ENCODE measurements at regions not wholly inside any gene's neighbourhood (a gene's known extent, or its start where the extent isn't known, plus 50 kb on each side); places are given as distances from the start of the nearest gene placed in this dataset.
"Not testable (repeated sequence)": the region's sequence is repeated elsewhere in the genome, so short reads cannot be mapped to it uniquely, and the experiment has no call there.

DNA sequence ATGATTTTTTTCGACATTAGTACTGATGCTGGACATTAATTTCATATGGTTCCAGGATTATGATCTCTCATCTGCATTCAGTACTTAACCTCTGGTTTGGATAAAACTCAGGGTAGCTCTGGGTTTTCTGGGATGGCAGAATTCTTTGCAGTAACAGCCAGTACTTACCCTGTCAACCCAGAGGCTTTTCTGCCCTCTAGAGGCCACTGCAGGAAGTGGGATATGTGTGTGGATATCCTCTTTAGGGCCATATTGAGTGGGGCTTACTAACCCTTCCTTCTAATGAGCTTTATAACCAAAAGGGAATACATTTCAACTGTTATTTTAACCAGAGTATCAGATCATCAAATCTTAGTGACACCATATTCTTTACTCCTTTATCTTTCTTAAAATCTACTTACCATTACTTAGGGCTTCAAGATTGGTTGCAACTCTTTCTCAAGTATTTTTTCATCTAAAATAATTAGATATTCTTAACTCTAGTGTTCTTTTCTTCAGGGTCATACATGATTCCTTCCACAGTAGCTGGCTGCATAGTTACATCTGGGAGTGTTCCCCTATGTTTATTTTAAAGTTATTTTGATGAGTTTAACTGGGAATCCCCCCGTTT, 488.0 kb upstream of the STXBP6 start:
- DNase-seq = no peak

DNA sequence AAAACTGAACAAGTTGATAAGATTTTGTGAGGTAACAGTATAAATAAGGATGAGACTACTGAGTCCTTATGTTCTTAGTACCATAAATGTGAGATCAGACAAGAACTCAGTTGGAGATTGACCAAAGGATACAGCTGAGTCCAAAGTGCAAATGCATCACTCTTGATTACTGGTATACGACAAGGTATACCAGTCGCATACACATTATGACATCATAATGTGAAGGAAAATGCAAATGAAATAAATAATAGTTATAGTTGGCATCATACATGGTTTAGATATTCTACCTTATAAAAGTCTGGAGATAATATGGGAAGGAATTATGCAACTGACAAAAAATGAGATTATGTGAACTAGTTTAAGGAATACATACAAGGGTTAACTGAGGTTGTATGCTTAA, 476.3 kb upstream of the STXBP6 start:
- no peak for DNase-seq

DNA sequence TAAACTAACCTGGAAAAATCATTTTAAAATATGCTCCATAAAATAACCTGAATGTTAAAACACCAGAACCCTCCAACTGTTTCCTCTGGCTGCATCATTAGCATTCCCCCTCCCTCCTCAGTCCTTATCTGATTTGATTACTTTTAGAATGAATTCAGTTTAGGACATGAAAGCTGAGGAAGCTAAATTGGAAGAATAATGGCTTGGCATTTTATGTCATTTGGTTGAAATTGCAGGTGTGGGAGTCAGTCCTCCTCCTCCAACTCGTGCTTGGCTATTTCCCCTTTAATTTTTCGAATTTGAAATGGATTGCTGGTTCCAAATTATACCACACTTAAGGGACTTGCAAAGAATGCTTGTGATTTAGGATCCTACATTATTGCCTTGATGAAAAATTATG, 473.0 kb upstream of the STXBP6 start:
- DNase-seq = no peak

DNA sequence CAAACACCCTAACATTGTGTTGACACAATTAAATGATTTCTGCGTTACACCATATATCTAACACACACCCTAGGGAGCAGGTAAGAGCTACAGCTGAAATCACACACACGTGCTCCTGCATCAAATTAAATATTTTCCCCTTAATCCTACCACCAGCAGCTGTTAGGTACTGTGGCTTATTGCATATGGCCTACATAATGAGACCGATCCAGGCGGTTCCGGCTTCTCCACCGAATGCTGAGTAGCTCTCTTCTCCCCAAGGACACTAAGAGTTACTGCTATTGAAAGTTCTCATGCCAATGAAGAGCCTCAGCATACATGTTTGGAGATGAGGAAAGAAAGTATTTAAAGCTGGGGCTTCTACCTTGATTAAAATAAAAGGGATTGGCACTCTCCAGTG, 472.2 kb upstream of the STXBP6 start:
- DNase-seq = no peak

DNA sequence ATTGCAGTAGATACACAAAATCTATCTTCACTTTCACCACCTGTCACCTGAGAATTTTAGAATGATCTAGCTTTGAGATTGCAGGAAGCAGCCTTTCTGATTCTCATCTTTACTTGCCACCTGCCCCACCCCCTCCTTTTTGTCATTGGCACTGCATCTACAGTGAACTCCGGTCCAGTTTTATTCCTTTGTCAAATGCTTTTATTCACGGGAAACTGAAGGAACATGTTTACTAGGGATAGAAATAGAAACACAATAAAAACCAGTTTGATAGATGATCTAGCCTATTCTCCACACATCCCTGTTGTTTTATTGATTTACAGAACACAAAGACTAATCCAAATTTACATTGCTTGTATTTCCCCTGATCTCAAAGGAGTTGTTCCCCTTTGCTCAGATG, 471.7 kb upstream of the STXBP6 start:
- no peak for DNase-seq

DNA sequence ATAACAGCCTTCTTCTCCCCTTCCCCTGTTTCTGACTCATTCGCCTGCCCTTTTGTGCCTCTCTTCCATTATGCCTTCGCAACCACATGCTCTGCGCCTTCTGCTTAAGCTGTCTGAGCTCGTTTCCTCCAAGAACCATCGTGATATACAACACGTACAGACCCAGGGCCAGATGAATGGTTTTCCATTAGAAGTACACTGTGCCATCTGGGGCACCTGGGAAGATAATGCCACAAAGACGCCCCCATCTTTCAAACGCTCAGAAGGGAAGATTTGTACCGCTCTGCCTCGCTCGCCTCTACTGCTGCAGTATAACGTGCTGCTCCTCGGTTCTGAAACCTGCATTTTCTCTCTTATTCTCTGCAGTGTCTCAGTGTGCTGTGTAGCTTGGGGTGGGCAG, 470.9 kb upstream of the STXBP6 start:
- DNase-seq = no peak

DNA sequence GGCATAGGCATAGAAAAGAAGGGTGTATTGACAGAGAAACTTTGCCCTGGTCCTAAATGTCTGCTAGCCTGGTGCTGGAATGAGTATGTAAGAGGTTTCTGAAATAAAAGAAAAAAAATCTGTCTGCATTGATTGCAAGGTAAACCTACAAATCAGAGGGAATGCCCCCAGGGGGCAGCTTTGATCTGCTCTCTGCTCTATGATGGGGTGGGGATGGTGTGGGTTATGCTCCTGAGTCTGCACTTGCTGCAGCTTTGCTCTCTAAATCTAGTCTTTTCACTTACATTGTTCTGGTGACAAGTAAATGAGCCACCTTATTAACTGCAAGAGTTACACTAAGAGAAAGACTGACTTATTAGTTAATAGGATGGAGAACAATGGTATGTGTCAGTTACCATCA, 468.4 kb upstream of the STXBP6 start:
- DNase-seq = no peak

DNA sequence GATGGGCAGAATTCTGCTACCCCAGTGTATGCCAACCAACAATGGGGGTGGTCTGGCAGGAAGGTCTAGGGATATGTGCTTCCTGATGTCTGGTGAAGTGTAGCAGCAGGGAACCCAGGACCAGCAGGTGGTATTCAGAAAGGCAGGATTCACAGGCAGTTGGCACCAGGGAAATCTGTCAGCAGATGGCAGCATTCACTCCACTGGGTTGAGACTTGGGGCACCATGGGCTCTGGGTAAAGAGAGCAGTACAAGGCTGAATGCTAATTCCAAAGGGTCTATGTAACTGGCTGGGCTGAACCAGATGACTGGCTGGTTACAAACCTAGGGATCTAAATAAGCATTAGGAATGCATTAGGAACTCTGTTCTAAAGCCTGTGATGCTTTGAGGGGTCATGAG, 466.9 kb upstream of the STXBP6 start:
- DNase-seq = no peak

DNA sequence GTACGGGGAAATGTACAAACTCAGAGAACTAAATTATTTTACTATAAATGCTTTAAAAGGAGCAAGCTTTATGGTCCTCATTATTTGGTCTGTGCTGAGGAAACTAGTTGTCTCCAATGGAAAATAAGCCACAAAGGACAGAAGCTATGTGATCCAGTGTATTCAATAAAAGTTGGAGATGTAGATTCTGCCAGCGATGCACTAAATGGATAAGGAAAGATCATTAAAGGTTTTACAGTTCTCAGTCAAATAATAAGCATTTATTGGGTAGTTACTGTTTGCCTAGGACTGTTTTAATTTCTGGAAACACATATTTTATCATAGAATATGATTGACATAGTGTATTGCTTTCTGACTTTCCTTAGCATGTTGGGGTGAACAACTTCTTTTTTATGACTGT, 458.9 kb upstream of the STXBP6 start:
- DNase-seq = no peak

DNA sequence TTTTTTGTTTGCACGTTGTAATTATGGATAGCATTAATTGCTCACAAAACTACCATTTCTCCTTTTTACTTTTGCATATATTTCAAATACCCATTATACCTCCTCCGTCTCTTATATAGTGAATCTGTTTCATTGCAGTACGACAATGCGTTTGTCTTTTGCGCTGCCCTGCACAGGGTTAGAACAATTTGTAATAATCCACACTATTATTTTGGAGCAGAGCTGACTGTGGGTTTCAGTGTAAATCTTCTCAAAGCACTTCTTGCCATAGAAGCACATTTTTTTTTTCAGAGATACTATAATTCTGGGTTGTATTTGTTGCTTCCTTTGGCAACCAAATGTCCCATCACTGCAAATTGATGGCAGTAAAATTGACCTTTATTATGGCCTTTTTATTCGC, 451.8 kb upstream of the STXBP6 start:
- no peak for DNase-seq

DNA sequence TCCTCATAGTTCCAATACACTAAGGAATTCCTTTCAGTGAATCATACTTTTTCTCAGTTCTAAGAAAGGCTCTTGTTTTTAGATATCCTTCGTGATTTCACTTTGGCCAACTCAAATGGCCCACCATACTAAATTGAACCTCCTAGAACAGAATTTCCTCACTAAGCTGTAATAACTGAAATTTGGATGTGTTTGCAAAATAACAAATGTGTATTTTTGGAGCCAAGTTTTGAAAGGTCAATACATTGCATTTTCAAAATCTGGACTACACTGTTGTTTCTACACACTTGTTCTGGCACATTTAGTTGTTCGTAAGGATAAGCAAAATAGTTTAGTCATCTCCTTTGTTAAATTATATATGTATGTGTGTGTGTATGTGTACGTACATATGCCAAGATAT, 439.0 kb upstream of the STXBP6 start:
- no peak for DNase-seq

DNA sequence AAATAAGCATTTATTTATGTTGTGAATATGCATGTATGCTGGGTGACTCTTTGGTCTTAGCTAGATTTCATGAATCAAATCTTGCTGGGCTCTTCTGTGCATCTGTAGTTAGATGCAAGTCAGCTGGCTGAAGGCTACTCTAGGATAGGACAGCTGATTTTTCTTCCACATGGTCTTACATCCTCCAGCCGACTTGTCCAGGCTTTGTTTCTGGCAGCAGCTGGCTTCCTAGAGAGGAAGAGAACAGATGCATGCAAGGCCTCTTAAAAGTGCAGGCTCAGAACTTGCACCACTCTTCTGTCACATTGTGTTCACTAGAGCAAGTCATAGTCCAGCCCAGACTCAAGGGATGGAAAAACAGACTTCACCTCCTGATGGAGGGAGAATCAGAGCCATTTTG, 435.4 kb upstream of the STXBP6 start:
- no peak for DNase-seq

DNA sequence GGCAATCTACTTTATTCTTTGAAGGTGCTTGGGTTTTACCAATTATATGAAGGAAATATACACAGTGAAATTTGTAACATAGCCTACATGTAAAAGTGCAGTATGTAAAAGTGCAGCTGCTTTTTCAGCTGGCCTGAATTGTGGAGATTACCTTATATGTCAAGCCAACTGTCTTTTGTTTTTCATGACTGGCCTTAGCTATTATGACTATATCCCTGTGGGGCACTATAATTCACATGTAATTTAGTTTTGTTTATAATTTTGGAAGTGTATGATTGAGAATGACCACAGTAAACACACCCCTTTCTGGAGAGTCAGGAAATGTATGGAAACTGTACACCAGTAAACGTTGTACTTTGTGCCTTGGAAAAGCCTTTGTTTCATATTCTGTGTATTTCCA, 435.0 kb upstream of the STXBP6 start:
- no peak for DNase-seq

DNA sequence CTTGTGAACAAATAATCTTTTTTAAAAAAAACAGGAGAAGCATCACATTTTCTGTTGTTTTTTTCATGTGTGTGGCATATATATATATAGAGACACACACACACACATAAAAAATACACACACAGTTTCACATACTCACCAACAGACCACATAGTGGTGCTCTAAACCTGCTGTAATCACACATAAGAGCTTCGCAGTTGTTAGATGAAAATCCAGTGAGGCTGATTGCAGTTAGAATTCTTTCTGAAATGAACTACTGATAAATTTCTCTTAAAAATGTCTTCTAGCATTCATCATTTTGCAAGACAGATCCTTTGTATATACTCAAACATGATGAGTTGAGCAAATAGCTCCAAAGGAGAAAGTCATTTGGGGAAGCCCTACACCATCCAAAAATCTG, 434.3 kb upstream of the STXBP6 start:
- DNase-seq = no peak

DNA sequence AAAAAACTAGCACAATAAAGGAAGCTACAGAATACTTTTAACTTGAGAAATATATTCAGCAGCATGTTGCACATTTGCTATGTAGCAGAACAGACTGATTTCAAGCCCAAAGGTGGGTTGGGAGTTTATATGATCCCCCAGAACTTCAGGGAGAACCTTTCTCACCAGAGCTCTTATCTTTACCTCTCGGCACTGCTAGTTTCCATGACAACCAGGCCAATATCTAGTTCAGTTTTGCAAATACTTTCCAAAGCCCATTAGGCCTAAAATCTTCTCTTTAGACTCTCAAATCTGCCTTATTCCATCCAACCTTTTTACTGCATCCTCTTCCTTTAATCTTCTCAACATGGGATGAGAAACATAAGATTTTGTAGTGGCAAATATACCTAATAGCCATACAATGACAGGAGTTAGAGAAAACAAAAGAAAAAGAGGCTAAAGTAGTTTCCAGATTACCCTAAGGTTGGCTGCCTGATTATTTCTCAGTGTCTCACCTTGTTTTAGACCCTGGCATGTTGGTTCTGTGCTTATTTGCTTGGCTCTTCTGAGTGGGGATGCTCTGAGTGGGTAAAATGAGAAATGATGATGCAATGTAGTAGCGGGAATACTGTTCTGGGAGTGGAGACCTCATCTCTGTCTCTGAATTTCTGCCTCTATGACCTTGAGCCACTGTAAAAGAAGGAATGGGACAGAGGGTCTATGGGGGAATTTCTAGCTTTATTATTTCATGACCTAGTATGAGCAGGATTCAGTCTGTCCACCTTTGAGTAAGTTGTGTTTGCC, 427.6 kb upstream of the STXBP6 start:
- DNase-seq = no peak

DNA sequence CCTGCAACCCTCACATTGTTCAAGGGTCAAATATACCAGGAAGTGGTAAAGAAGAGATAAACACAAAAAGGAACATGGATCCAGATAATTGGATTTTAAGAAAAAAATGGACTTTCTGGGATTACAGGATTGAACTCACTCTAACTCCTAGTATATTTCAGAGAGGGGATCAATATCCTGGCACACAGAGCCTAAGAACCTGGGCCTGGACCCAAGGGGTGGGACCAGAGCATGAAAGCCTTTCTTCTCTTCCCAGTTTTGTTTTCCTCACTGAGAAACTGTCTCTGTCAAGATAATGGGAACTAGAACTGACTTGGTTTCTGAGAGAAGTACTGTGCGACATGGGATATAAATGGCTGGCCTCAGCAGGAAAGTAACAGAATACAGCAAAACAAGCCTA, 422.8 kb upstream of the STXBP6 start:
- no peak for DNase-seq

DNA sequence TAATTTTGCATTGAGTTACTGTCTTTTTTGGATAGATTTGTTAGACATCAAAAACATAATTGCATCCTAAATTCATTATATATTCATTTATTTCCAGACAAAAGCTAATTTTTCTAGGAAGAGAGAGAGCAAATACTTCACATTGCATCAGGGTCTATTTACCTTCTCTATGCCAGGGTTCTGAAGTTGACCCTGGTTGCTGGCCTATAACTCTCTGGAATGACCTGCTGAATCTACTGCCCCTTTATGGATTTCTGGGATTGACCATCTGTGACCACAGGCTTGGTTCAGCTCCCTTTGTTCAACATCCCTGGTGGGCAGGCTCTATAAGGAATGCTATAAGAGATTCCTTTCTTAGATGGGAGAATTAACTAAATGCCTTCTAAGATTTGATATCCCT, 414.8 kb upstream of the STXBP6 start:
- DNase-seq = no peak

DNA sequence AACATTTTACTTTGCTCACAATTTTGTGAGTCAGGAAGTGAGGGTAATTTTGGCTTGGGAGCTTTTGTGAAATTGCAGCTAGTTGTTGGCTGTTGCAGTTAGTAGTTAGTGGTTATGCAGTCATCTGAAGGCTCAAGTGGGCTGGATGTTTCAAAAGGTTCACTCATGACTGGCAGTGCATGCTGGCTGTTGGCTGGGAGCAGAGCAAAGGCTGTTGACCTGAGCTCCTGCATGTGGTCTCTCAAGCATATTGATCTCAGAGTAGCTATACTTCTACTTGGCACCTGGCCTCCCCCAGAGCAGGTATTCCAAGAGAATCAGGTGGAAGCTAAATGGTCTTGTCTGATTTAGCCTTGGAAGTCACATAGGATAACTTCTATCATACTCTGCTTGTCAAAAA, 414.1 kb upstream of the STXBP6 start:
- no peak for DNase-seq

DNA sequence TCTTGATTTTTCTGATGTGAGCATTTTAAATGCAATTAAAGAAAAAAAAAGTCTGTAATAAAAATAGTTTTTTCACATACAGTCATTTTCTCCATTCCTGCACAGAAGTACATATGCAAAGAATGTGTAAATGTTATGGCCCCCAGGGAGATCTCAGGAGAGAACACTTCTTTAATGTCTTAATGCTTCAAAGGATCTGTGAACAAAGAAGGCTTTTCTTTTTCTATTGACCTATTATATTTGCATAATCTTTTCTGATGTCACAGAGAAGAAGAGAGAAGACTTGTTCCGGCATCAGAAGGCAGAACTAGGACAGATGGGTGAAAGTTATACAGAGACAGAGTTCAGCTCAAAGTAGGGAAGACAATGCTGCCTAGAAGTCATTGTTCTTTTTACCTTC, 413.5 kb upstream of the STXBP6 start:
- no peak for DNase-seq

DNA sequence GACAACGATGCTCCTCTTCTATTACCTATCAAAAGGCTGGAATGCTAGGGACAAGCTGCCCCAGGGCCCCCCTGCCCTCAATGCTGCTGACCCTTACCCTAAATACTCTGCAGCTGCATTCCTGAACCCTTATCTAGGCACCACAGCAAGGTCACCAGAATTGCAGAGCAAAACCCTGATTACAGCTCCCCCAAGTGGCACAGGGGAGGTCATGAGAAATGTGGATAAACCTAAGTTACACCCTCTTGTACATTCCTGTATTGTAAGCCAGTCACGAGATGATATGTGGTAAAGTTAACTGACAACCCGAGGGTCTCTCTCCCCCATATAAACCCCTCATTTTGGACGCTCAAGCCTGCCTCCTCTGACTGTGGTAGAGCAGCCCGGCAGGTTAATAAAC, 411.8 kb upstream of the STXBP6 start:
- no peak for DNase-seq

DNA sequence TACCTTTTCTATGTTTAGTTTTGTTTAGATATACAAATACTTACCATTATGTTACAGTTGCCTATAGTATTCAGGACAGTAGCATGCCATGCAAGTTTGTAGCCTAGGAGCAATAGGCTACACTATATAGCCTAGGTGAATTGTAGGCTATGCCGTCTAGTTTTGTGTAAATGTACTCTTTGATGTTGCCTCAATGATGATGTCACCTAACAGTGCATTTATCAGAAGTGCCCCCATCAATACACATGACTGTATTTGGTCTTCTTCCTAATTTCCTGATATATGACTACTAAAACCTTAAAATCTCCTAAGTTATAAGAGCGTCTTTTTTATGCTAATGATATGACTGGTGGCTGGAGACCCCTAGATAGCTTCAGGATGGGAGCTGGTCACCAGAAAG, 394.4 kb upstream of the STXBP6 start:
- DNase-seq = no peak

DNA sequence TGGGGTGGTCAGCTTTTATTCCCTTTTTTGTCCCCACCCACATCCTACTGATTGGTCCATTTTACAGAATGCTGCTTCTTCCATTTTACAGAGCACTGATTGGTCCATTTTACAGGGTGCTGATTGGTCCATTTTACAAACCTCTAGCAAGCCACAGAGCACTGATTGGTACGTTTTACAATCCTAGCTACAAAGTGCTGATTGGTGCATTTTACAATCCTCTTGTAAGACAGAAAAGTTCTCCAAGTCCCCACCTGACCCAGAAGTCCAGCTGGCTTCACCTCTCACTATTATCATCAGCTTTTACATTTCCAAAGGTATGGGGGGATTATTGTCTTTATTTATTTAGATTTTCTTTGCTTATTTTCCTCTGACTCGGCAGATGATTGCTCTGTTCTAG, 390.4 kb upstream of the STXBP6 start:
- DNase-seq = not testable (repeated sequence)

DNA sequence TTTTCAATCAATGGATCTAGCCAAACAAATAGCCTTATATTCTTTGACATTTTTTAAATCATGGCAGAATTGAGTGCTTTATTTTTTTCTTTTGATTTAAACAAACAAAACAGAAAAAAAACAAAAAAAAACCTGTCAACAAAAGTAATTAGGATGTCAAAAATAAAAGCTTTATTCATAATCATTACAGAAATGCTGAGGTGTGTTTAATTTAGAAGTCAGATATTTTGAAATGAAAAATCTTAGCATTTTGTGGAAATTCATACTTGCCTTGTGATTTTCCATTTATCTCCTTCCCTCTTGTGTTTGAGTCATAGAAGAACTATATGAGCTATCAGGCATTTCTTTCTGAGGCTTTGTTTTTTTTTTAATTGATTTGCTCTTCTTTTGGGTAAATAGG, 387.0 kb upstream of the STXBP6 start:
- no peak for DNase-seq

DNA sequence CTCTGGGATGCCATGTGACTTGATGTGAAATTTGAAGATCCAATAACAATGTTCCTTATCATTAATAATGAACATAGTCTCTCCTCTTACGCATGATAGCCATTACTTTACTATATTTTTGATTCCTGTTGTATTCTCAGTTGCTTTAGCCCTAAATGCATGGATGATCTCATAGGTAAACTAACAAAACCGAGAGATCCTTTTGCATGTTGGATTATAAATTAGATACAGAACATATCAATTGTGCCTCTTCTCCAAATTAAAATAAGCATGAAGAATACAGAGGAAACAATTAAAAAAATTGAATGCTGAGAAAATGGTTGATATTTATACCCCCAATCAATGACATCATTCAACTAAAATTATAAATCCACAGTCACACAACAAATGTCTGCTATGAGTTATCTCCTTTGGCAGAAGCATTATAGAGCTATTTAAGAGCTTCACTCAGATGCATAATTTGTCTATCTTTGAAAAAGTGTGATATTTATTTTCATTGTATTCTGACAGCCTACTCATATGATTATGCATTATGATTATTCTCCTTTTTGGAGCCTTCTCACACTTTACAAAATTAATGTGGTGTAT, 386.4 kb upstream of the STXBP6 start:
- no peak for DNase-seq
